GM18507 (cell line): ENCODE measurements at regions not wholly inside any gene's neighbourhood (a gene's known extent, or its start where the extent isn't known, plus 50 kb on each side); places are given as distances from the start of the nearest gene placed in this dataset.

Experiments used
- DNase-seq: peaks from one replicate; pipeline ENCODE4 v3.0.0; 2011; ENCODE audit warnings: low read depth; ENCODE audit not compliant: insufficient read length; ENCODE audit errors: extremely low spot score
- FAIRE-seq: peaks from 2 replicates; lab custom pipeline; 2011; peaks lifted over from hg19 to GRCh38; lab: Jason Lieb, UNC

DNA sequence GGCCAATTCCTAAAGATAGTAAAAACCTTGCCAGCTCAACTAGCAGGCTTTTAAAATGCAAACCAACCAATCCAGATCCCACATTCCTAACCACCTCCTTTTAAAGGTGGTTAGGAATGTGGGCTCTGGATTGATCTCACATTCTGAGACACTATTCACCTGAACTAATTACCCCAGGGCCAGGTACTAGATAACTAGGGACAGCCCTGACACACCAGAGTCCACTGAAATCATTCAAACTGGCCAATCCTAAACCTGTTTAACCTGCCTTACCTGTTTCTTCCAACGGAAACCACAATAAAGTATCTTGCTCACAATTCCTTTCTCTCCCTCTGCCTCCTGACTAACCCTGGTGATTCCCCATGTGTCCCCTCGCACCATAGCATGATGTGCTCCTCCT is 168.3 kb upstream of the DMAC1 start:
- FAIRE-seq (no peak), DNase-seq (no peak)

DNA sequence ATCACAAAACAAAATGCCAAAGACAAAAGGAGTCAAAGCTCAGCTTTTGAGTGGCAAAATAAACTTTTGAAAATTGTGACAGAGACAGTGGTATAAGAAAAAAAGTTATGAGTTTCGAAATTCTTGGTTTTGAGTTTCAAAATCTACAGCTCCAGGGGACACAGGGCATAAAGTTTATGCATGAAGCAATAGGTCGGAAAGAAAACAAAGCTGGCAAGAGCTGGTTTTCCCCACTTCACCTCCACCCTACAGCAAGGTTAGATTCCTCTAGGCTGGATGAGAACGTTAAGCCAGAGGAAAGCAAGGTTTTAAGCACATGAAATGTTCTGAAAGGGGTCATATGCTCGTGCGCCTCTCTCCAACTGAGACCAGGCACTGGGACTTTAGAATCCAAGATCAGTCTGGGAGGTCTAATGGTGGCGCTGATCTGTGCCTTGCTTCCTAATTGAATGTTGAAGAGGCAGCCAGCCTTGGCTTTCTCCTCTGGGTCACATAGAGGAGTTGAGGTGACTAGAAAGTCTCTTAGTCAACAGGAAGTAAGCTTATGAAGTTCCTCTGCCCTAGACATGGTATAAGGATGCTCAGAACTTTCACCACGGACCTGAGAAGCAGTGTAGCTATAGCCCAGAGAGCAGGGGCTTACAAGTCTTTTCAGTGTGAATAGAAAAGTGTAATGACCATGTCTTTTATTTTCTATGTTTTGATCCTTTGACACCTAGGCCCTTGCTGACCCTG is 167.7 kb upstream of the DMAC1 start:
- DNase-seq: no peak
- no peak for FAIRE-seq

DNA sequence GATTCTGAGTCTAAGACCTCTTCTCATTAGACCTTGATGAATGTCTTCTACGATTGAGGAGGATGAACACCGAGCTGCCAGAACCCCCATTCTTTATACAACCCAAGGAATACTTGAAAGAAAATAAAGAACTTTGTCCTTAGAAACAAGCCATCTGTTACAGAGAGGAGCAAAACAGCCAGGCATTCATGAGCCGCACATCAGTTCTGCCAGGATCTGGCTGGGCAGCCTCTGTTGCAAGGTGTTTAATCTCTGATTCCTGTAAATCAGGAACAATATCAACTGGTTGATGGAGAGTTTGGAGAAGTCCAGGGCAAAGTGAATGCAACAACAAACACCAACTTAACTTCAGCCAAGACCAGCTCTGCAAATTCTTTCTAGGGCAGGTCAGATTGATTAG is 165.5 kb upstream of the DMAC1 start:
- FAIRE-seq: no peak
- DNase-seq: no peak

DNA sequence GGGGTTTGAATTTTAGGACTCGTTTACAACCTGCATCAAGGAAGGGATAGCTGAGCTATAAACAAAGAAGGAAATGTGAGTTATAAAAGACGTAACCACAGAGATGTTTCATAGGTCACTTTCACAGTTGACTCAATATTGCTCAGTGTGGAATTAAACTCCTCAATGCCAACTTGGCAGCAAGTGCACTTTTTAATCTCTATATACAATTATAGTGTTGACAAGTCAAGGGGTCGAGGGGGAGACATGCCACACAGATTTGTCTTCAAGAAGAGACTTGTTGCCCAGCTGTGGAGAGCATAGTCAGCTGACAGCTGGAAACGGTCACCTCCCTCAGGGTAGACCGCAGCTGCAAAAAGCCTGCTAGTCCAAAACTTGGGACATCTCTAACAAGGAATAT is 163.4 kb upstream of the DMAC1 start:
- DNase-seq (no peak), FAIRE-seq (no peak)

DNA sequence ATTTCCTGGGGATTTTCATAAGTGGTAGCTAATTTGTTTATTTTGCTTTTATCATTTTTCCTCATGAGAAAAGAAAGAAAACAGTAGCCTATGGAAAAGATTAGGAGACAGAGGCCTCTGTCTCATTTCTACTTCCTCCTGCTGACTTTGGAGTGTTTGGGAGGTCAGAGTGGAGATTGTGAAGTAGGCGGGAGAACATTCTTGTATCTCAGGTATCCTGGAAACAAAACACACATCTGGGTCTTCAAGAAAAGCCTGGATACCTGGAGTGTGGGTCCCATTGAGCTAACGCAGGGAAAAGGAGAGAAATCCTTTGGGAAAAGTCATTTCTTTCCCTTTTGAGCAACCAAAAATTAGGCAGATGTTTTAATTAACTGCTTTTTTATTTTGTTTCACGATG is 161.5 kb upstream of the DMAC1 start:
- DNase-seq: no peak
- FAIRE-seq: no peak

DNA sequence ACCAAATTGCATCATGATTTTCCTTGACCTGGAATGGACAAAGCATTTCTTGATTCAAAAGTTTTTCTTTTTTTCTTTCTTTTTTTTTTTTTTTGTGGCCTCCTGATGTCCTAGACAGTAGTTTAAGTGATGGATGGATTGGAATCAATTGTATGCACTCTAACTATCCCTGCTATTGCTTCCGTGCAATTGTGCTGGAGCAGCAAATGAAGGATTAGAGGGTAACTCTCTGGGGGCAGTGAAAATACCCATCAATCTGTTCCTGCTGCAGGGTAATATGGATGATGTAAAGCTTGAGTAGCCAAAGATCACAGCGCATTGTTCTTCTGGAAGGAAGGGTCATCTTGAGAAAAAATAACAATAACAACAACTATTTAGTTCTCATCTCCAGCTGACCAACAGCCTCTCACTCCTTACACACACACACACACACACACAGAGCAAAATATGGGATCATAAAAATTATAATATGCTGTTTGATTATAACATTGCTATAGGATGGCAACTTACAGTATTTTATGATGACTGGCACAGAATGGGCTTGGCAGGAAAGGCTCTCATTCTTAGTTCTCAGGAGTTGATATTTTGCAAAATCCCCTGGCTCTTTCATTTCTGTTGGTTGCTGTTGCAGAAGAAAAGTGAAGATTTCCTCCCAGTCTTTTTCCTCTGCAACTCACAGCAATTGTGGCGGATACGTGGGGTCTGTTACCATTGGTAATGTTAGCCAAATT is 160.9 kb upstream of the DMAC1 start:
- FAIRE-seq (no peak), DNase-seq (no peak)

DNA sequence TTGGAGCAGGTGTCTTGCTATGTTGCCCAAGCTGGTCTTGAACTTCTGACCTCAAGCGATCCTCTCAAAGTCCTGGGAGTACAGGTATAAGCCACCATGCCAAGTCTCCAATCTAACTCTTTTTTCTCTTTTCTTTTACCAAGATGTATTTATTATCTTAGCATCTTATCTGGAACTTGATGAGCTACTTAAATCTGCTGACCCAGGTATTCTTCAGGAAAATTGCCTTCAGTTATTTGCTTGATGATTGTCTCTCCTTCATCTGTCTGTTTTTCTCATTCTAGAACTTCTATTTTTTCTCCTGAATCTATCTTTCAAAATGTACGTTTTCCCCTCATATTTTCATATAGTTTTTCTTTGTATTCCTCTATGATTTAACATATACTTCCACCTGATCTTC is 158.2 kb upstream of the DMAC1 start:
- DNase-seq: no peak
- FAIRE-seq: no peak

DNA sequence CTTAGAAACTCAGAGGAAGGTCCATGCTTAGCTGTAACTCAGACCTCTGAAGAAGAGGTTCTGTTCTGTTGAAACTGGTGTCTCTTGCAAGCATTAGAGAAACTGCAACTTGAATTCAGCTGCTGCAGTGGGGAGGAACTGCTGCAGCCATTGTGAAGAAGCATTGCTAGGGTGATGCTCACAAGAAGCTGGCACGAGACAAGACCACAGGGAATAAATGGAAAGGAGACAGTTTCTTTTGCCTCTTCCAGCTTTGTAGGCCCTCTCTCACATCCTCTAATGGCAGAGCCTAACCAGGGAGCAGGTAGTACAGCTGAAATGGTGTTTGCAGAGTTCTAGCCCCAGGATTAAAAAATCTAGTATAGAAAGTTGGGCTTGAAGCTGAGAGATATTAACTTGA is 148.0 kb upstream of the DMAC1 start:
- FAIRE-seq (no peak), DNase-seq (no peak)

DNA sequence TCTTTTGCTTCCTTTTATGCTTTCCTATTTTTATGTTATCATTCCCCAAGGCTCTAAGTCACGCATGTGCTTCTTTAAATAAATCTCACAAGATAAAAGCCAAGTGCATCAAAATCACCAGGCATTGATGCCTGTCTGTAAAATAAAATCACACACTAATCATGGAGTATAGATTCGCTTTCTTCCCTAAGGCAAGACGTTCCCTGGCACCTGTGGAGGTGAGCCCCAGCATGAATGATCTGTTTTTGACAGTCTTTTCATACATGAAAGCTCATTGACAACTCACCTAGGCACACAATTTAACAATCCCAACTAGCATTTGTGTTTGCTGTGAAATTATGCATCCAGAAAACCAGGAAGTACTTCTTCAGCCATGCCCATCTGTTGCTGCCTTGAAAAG is 146.9 kb upstream of the DMAC1 start:
- FAIRE-seq: no peak
- no peak for DNase-seq

DNA sequence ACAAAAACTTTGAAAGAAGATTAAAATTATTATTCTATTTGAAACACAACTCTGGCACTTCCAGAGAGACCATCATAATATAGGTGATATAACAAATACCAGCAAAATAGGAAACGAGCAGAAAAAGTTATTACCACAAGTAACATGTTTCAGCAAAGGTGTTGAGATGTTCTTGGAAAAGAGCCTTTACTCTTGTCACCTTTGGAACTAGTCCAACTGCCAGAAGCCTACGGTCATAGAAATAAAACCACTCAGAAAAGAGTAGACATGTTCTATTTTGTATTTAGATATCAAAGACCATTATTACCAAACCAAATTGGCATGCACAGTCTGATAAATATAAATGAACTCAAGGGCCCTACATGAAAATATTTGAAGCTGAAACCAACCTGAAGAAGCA is 145.0 kb upstream of the DMAC1 start:
- FAIRE-seq (no peak), DNase-seq (no peak)

DNA sequence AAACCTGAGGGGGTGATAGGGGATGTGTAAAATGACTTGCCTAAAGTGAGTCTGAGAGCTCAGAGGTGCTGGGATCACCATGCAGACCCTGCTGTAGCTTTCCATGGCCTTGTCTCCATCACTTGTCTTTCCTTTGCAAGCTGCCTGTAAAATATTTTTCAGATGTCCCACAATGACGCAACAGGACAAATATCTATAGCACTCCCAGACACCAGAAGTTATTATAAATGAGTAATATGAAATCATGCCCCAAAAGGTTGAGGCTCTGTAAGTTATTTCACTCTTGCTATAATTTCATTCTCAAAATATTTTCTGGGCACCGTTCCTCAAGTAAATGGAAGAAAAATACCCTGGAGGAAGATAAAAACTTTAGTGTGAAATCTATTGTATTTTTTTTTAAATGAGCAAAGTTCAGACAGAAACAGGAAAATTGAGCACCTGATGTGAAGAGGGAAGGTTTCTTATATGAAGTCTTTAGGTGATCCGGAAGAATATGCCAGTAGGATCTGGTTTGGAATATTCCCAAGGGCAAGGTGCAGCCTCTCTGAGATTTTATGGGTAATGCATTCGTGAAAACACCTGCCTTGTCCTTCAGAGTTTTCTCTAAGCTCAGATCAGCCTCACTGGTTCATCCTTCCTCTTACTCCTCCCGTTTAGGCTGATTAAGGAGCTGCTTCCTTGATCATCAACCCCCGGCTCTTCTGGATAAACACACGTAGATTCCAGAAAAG is 138.3 kb upstream of the DMAC1 start:
- FAIRE-seq (no peak), DNase-seq (no peak)

DNA sequence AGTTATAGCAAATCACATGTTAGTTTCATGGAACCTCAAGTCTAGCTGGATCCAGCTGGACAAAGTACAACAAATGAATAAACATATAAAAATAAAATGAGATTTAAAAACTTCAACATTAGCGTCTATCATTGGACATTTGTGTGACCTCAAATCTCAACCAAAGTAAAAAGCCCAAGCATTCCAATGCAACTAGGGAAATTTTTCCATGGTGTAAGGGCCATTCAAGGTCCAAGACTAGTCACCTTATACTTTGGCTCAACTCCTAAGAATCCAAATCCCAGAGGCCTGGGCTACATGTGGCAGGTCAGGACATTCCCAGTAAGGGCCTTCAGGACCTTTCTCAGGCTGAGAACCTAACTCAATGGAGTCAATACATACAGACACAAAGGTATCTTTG is 137.4 kb upstream of the DMAC1 start:
- FAIRE-seq (no peak), DNase-seq (no peak)

DNA sequence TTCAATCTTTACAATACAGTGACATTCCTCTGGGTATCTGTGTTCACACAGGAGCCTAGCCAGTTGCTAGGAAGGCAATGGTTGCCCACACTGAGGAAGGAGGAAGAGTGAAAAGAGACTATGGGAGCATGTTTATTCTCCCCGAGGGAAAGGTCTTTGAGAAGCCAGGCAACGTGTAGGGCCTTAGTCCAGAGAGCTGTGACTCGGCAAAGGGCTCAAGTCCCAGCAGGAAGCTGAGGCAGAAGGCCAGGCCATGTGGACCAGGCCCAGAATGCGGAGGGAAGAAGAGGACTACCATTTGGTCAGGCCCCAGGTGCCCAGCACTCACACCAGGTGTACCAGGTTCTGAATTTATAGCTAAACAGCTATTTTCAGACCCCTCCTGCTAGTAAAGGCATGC is 136.6 kb upstream of the DMAC1 start:
- FAIRE-seq (no peak), DNase-seq (no peak)

DNA sequence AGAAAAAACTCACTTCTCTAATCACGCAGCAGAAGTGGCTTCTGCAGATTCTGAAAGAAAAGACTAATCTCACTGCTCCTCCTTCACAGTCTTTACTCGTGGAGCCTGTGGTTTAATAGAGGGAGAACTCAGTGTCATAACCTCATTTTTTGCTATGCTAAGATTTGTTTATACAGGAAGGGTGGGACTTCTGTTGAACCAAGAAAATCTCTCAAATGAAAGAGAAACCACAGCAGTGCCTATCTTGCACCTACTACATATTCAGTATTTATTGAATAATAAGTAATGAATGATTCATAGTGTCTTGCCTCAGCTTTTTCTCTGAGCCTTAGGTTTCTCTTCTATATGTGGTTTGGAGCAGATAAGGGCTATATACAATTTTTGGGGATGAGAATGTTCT is 136.1 kb upstream of the DMAC1 start:
- FAIRE-seq (no peak), DNase-seq (no peak)

DNA sequence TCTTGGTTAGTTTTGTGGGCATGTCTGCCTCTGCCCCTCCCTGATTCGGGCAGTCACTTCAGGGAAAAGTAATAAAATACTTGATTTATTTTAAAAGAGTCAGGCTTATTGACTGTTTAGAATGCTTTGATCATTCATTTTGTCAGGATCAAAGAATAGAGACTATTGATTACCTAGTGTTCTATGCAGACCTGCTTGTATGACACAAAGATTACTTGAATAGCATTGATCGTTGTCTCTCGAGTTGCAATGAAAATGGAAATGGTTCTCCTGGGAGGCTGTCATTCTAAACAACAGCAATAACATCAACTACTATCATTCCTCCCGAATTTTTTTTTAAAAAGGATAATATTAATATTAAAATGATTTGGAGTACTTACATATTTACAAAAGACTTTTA is 133.2 kb upstream of the DMAC1 start:
- FAIRE-seq (no peak), DNase-seq (no peak)

DNA sequence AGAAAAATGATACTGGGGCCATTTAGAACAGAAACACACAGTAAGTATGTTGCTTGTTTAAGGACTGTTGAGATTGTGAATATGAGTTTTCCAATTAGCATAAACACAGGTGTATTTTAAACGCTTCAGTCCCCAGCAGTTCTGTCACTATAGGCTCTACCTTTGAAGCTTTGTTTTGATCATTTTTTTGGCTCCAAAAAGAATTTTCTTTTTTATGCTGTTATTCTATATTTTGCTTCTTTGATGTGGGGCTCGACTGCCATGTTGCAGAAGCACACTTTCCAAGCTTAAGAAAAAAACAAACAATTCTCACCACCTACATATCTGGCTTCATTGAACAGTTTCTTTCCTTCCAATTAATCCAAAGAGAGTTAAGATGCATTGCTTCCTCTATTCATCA is 131.0 kb upstream of the DMAC1 start:
- no peak for FAIRE-seq
- no peak for DNase-seq

DNA sequence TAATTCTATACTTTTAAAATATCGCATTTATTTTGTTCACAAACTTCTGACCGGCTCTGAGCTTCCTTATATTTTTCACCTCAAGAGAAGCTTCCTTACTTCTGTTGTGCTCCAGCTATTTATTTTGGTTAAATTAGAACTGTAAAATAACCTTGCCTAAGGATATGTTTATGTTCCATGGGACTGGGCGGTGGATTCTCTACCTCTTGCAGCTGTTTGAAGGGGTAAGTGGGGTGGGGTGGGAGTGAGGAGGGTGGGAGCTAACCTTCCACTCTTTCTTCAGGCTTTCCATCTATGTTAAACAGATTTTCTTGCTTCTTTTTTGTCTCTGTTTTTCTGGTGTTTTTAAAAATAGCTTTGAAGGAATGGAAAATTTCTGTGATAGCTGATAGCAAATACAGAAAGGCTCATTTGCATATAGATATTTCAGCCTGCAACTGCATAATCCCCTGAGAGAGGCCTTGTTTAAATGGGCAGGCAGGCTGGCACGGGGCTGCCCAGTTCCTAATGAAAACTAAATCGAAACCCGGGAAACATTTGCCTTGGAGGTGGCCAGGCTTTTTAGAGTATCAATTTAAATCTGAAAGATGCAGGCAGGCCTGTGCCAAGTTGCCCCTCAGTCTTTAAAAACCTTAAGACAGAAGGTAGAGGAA is 122.1 kb upstream of the DMAC1 start:
- DNase-seq (no peak), FAIRE-seq (no peak)

DNA sequence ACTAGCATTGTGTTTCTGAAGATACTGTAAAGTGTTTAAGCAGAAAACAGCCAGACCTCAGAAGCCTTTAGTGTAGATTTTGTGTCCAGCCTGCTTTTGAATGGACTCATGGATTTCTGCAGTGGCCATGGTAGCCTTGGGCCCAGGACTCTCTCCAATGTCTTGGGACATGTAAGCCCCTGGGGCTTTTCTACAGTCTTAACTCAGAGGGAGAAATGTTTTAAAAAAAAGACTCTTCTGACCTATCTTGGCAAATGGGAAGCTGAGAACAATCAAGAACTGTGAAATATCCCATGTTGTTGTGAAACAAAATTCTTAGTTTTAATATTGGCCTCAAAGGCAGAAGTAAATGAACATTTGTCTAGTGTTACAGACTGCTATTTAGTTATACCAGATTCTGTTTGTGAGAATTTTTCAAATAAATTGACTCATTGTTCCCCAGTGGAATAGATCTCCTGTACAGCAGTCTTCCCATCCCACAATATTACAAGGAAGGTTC is 112.5 kb upstream of the DMAC1 start:
- DNase-seq: no peak
- FAIRE-seq: no peak

DNA sequence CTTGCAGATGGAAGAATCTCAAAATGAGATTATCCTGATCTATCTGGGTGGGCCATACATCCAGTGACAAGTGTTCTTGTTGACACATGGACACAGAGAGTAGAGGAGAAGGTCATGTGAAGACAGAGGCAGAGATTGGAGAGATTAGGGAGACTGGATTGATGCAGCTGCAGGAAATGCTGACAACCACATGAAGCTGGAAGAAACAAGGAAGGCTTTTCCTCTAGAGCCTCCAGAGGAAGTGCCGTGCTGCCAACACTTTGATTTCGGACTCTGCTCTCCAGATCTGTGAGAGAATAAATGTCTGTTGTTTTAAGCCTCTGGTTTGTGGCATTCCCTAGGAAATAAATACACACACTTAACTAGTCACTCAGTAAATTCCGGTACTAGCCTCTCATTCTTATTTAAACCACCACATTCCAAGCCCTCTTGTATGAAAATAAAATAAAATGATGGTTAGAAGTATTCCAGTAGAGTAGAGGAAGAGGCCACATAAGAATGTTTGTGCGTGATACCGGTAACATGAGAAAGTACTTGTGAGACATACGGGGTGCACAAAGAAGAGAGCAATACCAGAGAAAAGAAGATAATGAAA is 110.9 kb upstream of the DMAC1 start:
- FAIRE-seq (no peak), DNase-seq (no peak)

DNA sequence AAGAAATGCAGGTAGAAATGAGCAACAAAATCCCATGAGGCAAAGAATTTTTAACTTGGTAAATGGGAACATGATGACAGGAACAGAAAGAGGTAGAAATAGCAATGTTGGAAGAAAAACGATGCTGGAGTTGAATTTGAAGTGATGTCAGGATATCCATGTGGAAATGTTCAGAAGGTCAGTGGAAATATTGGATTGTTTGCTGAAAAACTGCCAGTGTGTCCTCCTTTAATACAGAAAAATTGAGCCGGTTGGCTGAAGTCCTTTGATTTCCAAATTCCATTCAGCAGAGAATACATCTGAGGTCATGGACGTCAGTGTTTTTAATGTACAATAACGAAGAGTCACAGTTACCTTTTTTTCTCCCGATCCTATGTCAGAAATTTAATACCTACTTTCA is 110.0 kb upstream of the DMAC1 start:
- FAIRE-seq: no peak
- no peak for DNase-seq
